CD14-positive monocyte (primary cell): ENCODE measurements at regions not wholly inside any gene's neighbourhood (a gene's known extent, or its start where the extent isn't known, plus 50 kb on each side); places are given as distances from the start of the nearest gene placed in this dataset.
A peak's percentile ranks its signal among the peaks of the same experiment; 100 is the strongest.

Experiments
- DNase-seq, 3 donors: peaks; one replicate each; pipeline ENCODE4 v3.0.0-alpha.2; 2011 to 2022
- H2AFZ ChIP-seq: 2 replicates; pipeline ENCODE4 v1.6.0; 2012; ENCODE audit warnings: mild to moderate bottlenecking, low read depth, low read length, inconsistent platforms; ENCODE audit not compliant: insufficient read depth, poor library complexity, severe bottlenecking
- H3K27ac ChIP-seq, 2 donors: 1 replicate in 1 of 2; 2 replicates in 1 of 2; pipeline ENCODE4 v1.5.1; 2012 to 2013; ENCODE audit warnings: low read length in 2 of 2, control low read depth in 1 of 2, inconsistent platforms in 1 of 2, low read depth in 1 of 2, mild to moderate bottlenecking in 1 of 2
- H3K27me3 ChIP-seq, 2 donors: one replicate each; pipeline versions ENCODE4 v1.6.0 to v1.6.1; 2011 to 2013; ENCODE audit warnings: low read length in 2 of 2; ENCODE audit not compliant: control insufficient read depth in 2 of 2, insufficient read depth in 2 of 2
- H3K36me3 ChIP-seq, 2 donors: replicated peaks in 1 of 2; 1 replicate in 1 of 2; 2 replicates in 1 of 2; pipeline versions ENCODE4 v1.5.1 to v1.6.1; 2012 to 2013; ENCODE audit warnings: low read length in 2 of 2, control low read depth in 1 of 2, inconsistent platforms in 1 of 2, mild to moderate bottlenecking in 1 of 2; ENCODE audit not compliant: insufficient read depth in 2 of 2, control insufficient read depth in 1 of 2
- H3K4me1 ChIP-seq, 2 donors: 1 replicate in 1 of 2; 2 replicates in 1 of 2; pipeline versions ENCODE4 v1.5.1 to v1.6.1; 2012 to 2013; ENCODE audit warnings: low read length in 2 of 2, control low read depth in 1 of 2, inconsistent platforms in 1 of 2, mild to moderate bottlenecking in 1 of 2, moderate library complexity in 1 of 2; ENCODE audit not compliant: insufficient read depth in 2 of 2, control insufficient read depth in 1 of 2
- H3K4me2 ChIP-seq: replicated peaks from 2 replicates; pipeline ENCODE3; 2012; ENCODE audit warnings: low read length, moderate library complexity, mild to moderate bottlenecking; ENCODE audit not compliant: poor library complexity, severe bottlenecking; ENCODE audit errors: extremely low read depth
- H3K4me3 ChIP-seq, 3 experiments: fragments of 200-600 bp in 1 of 3; sonication (generic) in 1 of 3; replicated peaks in 1 of 3; 1 replicate in 2 of 3; 2 replicates in 1 of 3; pipeline ENCODE4 v1.5.1; 2011 to 2013; ENCODE audit warnings: low read length in 3 of 3, mild to moderate bottlenecking in 3 of 3, control low read depth in 2 of 3, low read depth in 2 of 3, inconsistent platforms in 1 of 3, moderate library complexity in 1 of 3
- H3K79me2 ChIP-seq: 2 replicates; pipeline ENCODE4 v1.6.0; 2012; ENCODE audit warnings: mild to moderate bottlenecking, control low read depth, inconsistent platforms, low read length, moderate library complexity; ENCODE audit not compliant: insufficient read depth
- H3K9ac ChIP-seq: 2 replicates; pipeline ENCODE4 v1.6.0; 2017; ENCODE audit warnings: low read length, mild to moderate bottlenecking; ENCODE audit not compliant: insufficient read depth, poor library complexity, severe bottlenecking
- H3K9me3 ChIP-seq, 2 donors: replicated peaks in 1 of 2; 1 replicate in 1 of 2; 2 replicates in 1 of 2; pipeline versions ENCODE4 v1.5.1 to v1.6.1; 2012 to 2013; ENCODE audit warnings: low read length in 2 of 2, control low read depth in 1 of 2; ENCODE audit not compliant: control insufficient read depth in 1 of 2, insufficient read depth in 1 of 2
- H4K20me1 ChIP-seq: 2 replicates; pipeline ENCODE4 v1.6.0; 2012; ENCODE audit warnings: mild to moderate bottlenecking, low read length, control low read depth, moderate library complexity; ENCODE audit not compliant: insufficient read depth
- H3K27ac Mint-ChIP-seq, 7 donors: one replicate each; pipeline ENCODE4 v1.8.0; 2020; ENCODE audit warnings: mild to moderate bottlenecking in 7 of 7, mixed read lengths in 7 of 7, moderate library complexity in 6 of 7, inconsistent platforms in 2 of 7
- H3K27me3 Mint-ChIP-seq, 3 donors: one replicate each; pipeline ENCODE4 v1.8.0; 2021 to 2022; ENCODE audit warnings: low read depth in 3 of 3, mild to moderate bottlenecking in 3 of 3, mixed read lengths in 3 of 3, moderate library complexity in 3 of 3, inconsistent platforms in 1 of 3
- H3K36me3 Mint-ChIP-seq, 2 donors: one replicate each; pipeline ENCODE4 v1.8.0; 2020; ENCODE audit warnings: mixed read lengths in 2 of 2, inconsistent platforms in 1 of 2, mild to moderate bottlenecking in 1 of 2
- H3K4me1 Mint-ChIP-seq: one replicate; pipeline ENCODE4 v1.8.0; 2020; ENCODE audit warnings: mild to moderate bottlenecking, mixed read lengths
- H3K4me3 Mint-ChIP-seq, 2 donors: one replicate each; pipeline ENCODE4 v1.8.0; 2020; ENCODE audit warnings: mild to moderate bottlenecking in 2 of 2, mixed read lengths in 2 of 2, moderate library complexity in 1 of 2
- H3K9me3 Mint-ChIP-seq, 7 donors: one replicate each; pipeline ENCODE4 v1.8.0; 2020 to 2022; ENCODE audit warnings: mixed read lengths in 7 of 7, mild to moderate bottlenecking in 6 of 7, moderate library complexity in 6 of 7, inconsistent platforms in 2 of 7
- CTCF ChIP-seq: fragments of 200-600 bp; IDR thresholded peaks from one replicate; pipeline ENCODE4 v1.8.0; 2022; ENCODE audit warnings: antibody characterized with exemption, mild to moderate bottlenecking
- WGBS: methylation state at CpG from one replicate; pipeline ENCODE4 v1.1.5; 2013; ENCODE audit warnings: missing lambda C conversion rate; ENCODE audit not compliant: insufficient coverage; 5-methylcytosine and 5-hydroxymethylcytosine counted together
- intact Hi-C, 2 donors: fragments of 100-400 bp; cut with micrococcal nuclease; formaldehyde crosslinking; loops; one replicate each; pipeline versions ENCODE4 v1.15.0 to v1.15.1; 2023

- no peak overlapping the region for H3K4me3 Mint-ChIP-seq
Observed at GRCh38 chr22:49515475-49515874, 312.2 kb downstream of the BRD1 start.

DNA sequence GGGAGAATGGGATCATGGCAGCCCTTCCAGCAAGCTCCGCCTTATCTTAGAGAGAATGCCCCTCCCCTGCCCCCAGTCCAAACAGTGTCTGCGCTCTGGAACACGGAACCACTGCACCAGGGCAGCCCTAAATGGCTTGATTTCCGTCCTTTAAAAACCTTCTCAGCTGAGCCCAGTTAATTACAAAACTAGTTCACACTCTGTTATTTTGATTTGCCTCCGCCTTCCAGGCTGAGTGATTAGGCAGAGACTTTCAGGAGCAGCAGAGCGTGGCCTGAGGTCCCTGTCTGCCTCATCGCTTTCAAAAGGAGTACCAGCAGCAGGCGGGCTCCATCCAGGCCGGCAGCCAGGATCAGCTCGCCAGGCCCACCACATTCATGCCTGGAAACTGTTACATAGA lies 313.0 kb downstream of the BRD1 start:
- intact Hi-C loops: no loop called here
- H3K4me1 ChIP-seq: peaks cover 0 to 13% of the 10 kb centered on the region in 2 donors
- Mint-ChIP-seq H3K27me3 (peaks cover 2 to 12% (median 5%) of the 10 kb centered on the region in 3 donors), H3K4me3 (no peak overlapping the region), H3K36me3 (no peaks in the 10 kb centered on the region), H3K27ac (peak overlapping the region in 1 of 7 donors; percentile 22), H3K9me3 (peaks cover 5 to 20% (median 13%) of the 10 kb centered on the region in 7 donors), H3K4me1 (peaks cover 23% of the 10 kb centered on the region)
- no peak overlapping the region for H3K27ac ChIP-seq
- no peak overlapping the region for H3K4me2 ChIP-seq
- peaks cover 11 to 13% of the 10 kb centered on the region in 2 donors for H3K9me3 ChIP-seq
- no peak for TF ChIP-seq CTCF
- no peaks in the 10 kb centered on the region for H3K27me3 ChIP-seq
- WGBS: 95% methylated on average over 9 of the region's 10 CpGs
- no peak for DNase-seq
- H4K20me1 ChIP-seq: no peaks in the 10 kb centered on the region
- H2AFZ ChIP-seq: no peak overlapping the region
- no peak overlapping the region for H3K9ac ChIP-seq
- H3K79me2 ChIP-seq: no peaks in the 10 kb centered on the region
- H3K36me3 ChIP-seq: no peaks in the 10 kb centered on the region
- no peak overlapping the region for H3K4me3 ChIP-seq

More at GRCh38 chr22:49515475-49515874, 312.2 kb downstream of the BRD1 start:
- Histone ChIP-seq H3K4me1 (peaks cover 0 to 13% of the 10 kb centered on the region in 2 donors), H2AFZ (no peak overlapping the region), H3K9me3 (peaks cover 13 to 14% of the 10 kb centered on the region in 2 donors), H3K27ac (no peak overlapping the region), H3K36me3 (no peaks in the 10 kb centered on the region), H3K79me2 (no peaks in the 10 kb centered on the region), H3K4me3 (no peak overlapping the region), H3K4me2 (no peak overlapping the region), H4K20me1 (no peaks in the 10 kb centered on the region), H3K27me3 (no peaks in the 10 kb centered on the region), H3K9ac (no peak overlapping the region)
- H3K4me1 Mint-ChIP-seq: peaks cover 23% of the 10 kb centered on the region
- H3K9me3 Mint-ChIP-seq: peaks cover 5 to 25% (median 13%) of the 10 kb centered on the region in 7 donors
- no peak for DNase-seq
- peak overlapping the region in 1 of 7 donors; percentile 37 for H3K27ac Mint-ChIP-seq
- H3K27me3 Mint-ChIP-seq: peaks cover 2 to 16% (median 12%) of the 10 kb centered on the region in 3 donors
- intact Hi-C loops: no loop called here
- WGBS: 91% methylated on average over 11 of the region's 11 CpGs
- no peaks in the 10 kb centered on the region for H3K36me3 Mint-ChIP-seq
- TF ChIP-seq CTCF: no peak
